HFFc6 (cell line): ENCODE measurements at regions not wholly inside any gene's neighbourhood (a gene's known extent, or its start where the extent isn't known, plus 50 kb on each side); places are given as distances from the start of the nearest gene placed in this dataset.

Experiments used
- DNase-seq: peaks from one replicate; pipeline ENCODE4 v3.0.0-alpha.2; 2018
- H3K27ac Mint-ChIP-seq: 2 replicates; pipeline ENCODE4 v1.8.0; 2020; ENCODE audit warnings: mild to moderate bottlenecking, mixed read lengths
- H3K27me3 Mint-ChIP-seq: 2 replicates; pipeline ENCODE4 v1.8.0; 2021; ENCODE audit warnings: mild to moderate bottlenecking, moderate library complexity, mixed read lengths; ENCODE audit not compliant: insufficient read depth
- H3K36me3 Mint-ChIP-seq: 2 replicates; pipeline ENCODE4 v1.8.0; 2021; ENCODE audit warnings: low read depth, mixed read lengths
- H3K4me1 Mint-ChIP-seq: 2 replicates; pipeline ENCODE4 v1.8.0; 2020; ENCODE audit warnings: low read depth, mixed read lengths
- H3K4me3 Mint-ChIP-seq: 2 replicates; pipeline ENCODE4 v1.8.0; 2020; ENCODE audit warnings: mild to moderate bottlenecking, moderate library complexity, mixed read lengths
- H3K9me3 Mint-ChIP-seq: 2 replicates; pipeline ENCODE4 v1.8.0; 2020; ENCODE audit warnings: mild to moderate bottlenecking, mixed read lengths
- TF ChIP-seq, protein P1 (sequence below): fragments of 200-600 bp; sonication (generic); IDR thresholded peaks from 2 replicates; pipeline ENCODE4 v1.5.0; 2021; ENCODE audit warnings: antibody characterized with exemption, mild to moderate bottlenecking

- peaks cover 46% of the 10 kb centered on the region for H3K4me1 Mint-ChIP-seq
- DNase-seq: no peak
- no peak overlapping the region for H3K27ac Mint-ChIP-seq
- peaks cover 10% of the 10 kb centered on the region; the same call in 1 of the 2 replicates for H3K36me3 Mint-ChIP-seq
- no peaks in the 10 kb centered on the region; the same call in none of the 2 replicates for H3K27me3 Mint-ChIP-seq
- TF ChIP-seq, protein P1, sequence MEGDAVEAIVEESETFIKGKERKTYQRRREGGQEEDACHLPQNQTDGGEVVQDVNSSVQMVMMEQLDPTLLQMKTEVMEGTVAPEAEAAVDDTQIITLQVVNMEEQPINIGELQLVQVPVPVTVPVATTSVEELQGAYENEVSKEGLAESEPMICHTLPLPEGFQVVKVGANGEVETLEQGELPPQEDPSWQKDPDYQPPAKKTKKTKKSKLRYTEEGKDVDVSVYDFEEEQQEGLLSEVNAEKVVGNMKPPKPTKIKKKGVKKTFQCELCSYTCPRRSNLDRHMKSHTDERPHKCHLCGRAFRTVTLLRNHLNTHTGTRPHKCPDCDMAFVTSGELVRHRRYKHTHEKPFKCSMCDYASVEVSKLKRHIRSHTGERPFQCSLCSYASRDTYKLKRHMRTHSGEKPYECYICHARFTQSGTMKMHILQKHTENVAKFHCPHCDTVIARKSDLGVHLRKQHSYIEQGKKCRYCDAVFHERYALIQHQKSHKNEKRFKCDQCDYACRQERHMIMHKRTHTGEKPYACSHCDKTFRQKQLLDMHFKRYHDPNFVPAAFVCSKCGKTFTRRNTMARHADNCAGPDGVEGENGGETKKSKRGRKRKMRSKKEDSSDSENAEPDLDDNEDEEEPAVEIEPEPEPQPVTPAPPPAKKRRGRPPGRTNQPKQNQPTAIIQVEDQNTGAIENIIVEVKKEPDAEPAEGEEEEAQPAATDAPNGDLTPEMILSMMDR: no peak
- H3K4me3 Mint-ChIP-seq: no peak overlapping the region
- no peaks in the 10 kb centered on the region for H3K9me3 Mint-ChIP-seq
Measured at GRCh38 chr17:71550675-71551074, 570.1 kb upstream of the SOX9 start.

GRCh38 chr17:71553381-71553780 is 567.4 kb upstream of the SOX9 start:
- H3K4me1 Mint-ChIP-seq: peaks cover 19% of the 10 kb centered on the region
- H3K27ac Mint-ChIP-seq: no peak overlapping the region
- DNase-seq: no peak
- peaks cover 2% of the 10 kb centered on the region for H3K27me3 Mint-ChIP-seq
- H3K36me3 Mint-ChIP-seq: peaks cover 10% of the 10 kb centered on the region; the same call in 1 of the 2 replicates
- no peaks in the 10 kb centered on the region for H3K9me3 Mint-ChIP-seq
- TF ChIP-seq, protein P1: no peak
- H3K4me3 Mint-ChIP-seq: no peak overlapping the region

DNA sequence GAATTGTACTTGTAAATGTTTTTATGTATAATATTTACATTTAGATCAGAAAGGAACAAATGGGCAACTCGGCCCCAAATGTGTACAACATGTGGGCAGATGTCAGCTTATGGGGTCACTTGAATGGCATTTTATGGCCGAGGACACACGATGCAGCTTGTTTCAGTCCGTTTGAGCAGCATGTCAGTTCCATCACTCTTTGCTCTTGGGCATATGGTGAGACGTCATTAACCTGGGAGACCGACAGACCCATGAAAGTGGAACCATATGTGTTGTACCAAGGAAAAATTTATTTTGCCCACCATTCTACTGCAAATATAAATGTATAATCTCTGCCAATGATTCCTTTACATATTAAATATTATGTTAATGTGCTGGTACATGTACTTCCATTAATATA is 561.9 kb upstream of the SOX9 start:
- H3K9me3 Mint-ChIP-seq: no peaks in the 10 kb centered on the region
- peaks cover 6% of the 10 kb centered on the region; the same call in 1 of the 2 replicates for H3K4me1 Mint-ChIP-seq
- H3K4me3 Mint-ChIP-seq: no peak overlapping the region
- no peak for DNase-seq
- TF ChIP-seq, protein P1: no peak
- H3K27ac Mint-ChIP-seq: no peak overlapping the region
- H3K36me3 Mint-ChIP-seq: no peaks in the 10 kb centered on the region
- H3K27me3 Mint-ChIP-seq: peaks cover 2% of the 10 kb centered on the region; the same call in 1 of the 2 replicates

- no peak for DNase-seq
- peaks cover 5% of the 10 kb centered on the region for H3K36me3 Mint-ChIP-seq
- TF ChIP-seq, protein P1: no peak
- no peak overlapping the region for H3K4me3 Mint-ChIP-seq
- peaks cover 5% of the 10 kb centered on the region for H3K9me3 Mint-ChIP-seq
- H3K4me1 Mint-ChIP-seq: peaks cover 10% of the 10 kb centered on the region; the same call in 1 of the 2 replicates
- no peak overlapping the region for H3K27ac Mint-ChIP-seq
- H3K27me3 Mint-ChIP-seq: no peaks in the 10 kb centered on the region
Measured at GRCh38 chr17:71572343-71572742, 548.5 kb upstream of the SOX9 start.

DNA sequence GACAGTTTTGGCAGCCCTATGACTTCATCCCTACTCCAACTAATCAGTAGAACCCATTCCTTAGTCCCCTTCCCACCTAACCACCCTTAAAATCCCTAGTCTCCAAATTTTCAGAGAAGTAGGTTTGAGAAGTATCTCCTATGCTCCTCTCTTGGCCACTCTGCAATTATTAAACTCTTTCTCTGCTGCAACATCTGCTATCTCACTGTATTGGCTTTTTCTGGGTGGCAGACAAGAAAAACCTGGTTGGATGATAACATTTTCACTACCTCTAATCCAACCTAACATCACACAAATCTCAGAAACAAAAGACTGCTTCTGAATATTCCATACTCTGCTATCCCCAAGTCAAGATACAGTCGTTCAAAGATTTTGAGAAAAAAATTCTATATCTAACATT is 542.4 kb upstream of the SOX9 start:
- Mint-ChIP-seq H3K36me3 (peaks cover 15% of the 10 kb centered on the region), H3K4me1 (no peaks in the 10 kb centered on the region; the same call in 1 of the 2 replicates), H3K9me3 (peaks cover 22% of the 10 kb centered on the region), H3K27ac (no peak overlapping the region), H3K27me3 (no peaks in the 10 kb centered on the region), H3K4me3 (no peak overlapping the region)
- no peak for DNase-seq
- TF ChIP-seq, protein P1: no peak

DNA sequence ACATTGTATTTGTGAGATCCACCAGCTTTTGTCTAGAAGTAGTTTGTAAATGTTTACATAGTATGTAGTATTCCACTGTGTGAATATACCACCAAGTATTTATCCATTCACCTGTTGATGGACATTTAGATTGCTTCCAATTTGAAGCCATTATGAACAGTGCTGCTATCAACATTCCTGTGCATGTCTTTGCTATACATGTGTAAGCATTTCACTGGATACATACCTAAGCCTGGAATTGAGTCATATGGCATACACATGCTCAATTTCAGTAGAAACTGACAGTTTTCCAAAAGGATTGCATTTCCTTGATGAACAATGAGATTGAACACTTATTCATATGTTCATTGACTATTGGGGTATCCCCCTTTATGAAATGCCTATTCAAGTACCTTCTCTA is 540.6 kb upstream of the SOX9 start:
- H3K27me3 Mint-ChIP-seq: no peaks in the 10 kb centered on the region
- DNase-seq: no peak
- peaks cover 22% of the 10 kb centered on the region for H3K9me3 Mint-ChIP-seq
- peaks cover 15% of the 10 kb centered on the region for H3K36me3 Mint-ChIP-seq
- no peaks in the 10 kb centered on the region; the same call in 1 of the 2 replicates for H3K4me1 Mint-ChIP-seq
- H3K27ac Mint-ChIP-seq: no peak overlapping the region
- TF ChIP-seq, protein P1: no peak
- H3K4me3 Mint-ChIP-seq: no peak overlapping the region
